ENCODE measurements at regions not wholly inside any gene's neighbourhood (a gene's known extent, or its start where the extent isn't known, plus 50 kb on each side); places are given as distances from the start of the nearest gene placed in this dataset.

DNA sequence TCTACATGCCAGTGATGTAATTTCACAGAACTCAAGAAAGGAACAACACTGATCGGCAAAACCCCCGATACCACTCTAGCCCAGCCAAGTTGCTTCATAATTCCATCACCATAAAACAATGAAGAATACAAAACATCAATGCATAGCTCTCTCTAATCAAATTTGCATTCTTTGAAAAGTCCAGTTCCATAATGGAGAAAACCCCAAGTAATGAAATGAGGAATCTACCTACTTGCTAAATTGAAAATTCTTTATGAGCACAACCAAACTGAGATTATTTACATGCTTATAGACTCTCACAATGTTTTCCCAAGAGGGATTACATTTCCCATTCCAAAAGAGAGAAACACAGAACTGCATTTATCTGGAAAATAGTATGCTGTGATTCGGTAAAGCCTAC lies 186.5 kb downstream of the NR4A2 start:
- no peak for TF ChIP-seq ZNF155 (tag by site-specific recombination; IDR thresholded peaks at IDR 0.05)
- TF ChIP-seq PBX3 (CRISPR knock-in tag; IDR thresholded peaks at IDR 0.05): no peak
- TF ChIP-seq ZNF639 (tag by site-specific recombination; IDR thresholded peaks at IDR 0.05): no peak
